ENCODE measurements at regions not wholly inside any gene's neighbourhood (a gene's known extent, or its start where the extent isn't known, plus 50 kb on each side); places are given as distances from the start of the nearest gene placed in this dataset.

DNA sequence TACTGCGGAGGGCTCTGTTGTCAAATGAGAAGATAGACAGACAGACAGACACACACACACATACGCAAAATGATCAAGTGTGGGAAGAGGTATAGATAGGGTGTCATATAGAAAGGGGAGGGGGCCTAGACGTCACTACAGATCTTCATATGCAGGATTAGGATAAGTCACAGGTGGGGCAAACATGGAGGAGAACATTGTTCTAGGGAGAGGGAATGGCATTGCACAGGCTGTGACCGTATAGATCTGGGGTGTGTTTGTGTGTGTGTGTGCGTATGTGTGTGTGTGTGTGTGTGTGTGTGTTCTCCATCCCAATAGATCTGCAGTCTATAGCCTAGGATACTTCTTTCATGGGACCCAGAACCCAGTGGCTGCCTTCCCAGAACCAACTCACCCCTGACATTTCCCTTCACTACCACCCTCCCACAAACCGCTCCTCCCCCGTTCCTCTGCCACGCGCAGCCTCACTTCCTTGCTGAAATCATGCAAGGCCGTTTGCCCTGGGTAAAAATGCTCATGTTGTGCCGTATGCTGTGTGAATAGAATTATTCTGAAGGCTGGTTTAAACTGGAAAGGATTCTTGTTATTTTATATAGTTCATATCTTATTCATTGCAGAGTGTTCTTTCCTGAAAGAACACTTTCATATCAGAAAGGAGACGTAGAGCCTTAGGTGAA, 50.5 kb upstream of the CCL1 start (continued):
- TF ChIP-seq, protein P1, sequence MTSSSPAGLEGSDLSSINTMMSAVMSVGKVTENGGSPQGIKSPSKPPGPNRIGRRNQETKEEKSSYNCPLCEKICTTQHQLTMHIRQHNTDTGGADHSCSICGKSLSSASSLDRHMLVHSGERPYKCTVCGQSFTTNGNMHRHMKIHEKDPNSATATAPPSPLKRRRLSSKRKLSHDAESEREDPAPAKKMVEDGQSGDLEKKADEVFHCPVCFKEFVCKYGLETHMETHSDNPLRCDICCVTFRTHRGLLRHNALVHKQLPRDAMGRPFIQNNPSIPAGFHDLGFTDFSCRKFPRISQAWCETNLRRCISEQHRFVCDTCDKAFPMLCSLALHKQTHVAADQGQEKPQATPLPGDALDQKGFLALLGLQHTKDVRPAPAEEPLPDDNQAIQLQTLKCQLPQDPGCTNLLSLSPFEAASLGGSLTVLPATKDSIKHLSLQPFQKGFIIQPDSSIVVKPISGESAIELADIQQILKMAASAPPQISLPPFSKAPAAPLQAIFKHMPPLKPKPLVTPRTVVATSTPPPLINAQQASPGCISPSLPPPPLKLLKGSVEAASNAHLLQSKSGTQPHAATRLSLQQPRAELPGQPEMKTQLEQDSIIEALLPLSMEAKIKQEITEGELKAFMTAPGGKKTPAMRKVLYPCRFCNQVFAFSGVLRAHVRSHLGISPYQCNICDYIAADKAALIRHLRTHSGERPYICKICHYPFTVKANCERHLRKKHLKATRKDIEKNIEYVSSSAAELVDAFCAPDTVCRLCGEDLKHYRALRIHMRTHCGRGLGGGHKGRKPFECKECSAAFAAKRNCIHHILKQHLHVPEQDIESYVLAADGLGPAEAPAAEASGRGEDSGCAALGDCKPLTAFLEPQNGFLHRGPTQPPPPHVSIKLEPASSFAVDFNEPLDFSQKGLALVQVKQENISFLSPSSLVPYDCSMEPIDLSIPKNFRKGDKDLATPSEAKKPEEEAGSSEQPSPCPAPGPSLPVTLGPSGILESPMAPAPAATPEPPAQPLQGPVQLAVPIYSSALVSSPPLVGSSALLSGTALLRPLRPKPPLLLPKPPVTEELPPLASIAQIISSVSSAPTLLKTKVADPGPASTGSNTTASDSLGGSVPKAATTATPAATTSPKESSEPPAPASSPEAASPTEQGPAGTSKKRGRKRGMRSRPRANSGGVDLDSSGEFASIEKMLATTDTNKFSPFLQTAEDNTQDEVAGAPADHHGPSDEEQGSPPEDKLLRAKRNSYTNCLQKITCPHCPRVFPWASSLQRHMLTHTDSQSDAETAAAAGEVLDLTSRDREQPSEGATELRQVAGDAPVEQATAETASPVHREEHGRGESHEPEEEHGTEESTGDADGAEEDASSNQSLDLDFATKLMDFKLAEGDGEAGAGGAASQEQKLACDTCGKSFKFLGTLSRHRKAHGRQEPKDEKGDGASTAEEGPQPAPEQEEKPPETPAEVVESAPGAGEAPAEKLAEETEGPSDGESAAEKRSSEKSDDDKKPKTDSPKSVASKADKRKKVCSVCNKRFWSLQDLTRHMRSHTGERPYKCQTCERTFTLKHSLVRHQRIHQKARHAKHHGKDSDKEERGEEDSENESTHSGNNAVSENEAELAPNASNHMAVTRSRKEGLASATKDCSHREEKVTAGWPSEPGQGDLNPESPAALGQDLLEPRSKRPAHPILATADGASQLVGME (CRISPR knock-in tag; IDR thresholded peaks at IDR 0.05): no peak
- TF ChIP-seq, protein P2, sequence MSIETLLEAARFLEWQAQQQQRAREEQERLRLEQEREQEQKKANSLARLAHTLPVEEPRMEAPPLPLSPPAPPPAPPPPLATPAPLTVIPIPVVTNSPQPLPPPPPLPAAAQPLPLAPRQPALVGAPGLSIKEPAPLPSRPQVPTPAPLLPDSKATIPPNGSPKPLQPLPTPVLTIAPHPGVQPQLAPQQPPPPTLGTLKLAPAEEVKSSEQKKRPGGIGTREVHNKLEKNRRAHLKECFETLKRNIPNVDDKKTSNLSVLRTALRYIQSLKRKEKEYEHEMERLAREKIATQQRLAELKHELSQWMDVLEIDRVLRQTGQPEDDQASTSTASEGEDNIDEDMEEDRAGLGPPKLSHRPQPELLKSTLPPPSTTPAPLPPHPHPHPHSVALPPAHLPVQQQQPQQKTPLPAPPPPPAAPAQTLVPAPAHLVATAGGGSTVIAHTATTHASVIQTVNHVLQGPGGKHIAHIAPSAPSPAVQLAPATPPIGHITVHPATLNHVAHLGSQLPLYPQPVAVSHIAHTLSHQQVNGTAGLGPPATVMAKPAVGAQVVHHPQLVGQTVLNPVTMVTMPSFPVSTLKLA (conservative IDR thresholded peaks at IDR 0.05): no peak
- no peak for TF ChIP-seq SLC30A9 (CRISPR knock-in tag; IDR thresholded peaks at IDR 0.05)
- peak; percentile 82 for TF ChIP-seq NFRKB (IDR thresholded peaks at IDR 0.05; ENCODE audit: low read depth)
- TF ChIP-seq, protein P3, sequence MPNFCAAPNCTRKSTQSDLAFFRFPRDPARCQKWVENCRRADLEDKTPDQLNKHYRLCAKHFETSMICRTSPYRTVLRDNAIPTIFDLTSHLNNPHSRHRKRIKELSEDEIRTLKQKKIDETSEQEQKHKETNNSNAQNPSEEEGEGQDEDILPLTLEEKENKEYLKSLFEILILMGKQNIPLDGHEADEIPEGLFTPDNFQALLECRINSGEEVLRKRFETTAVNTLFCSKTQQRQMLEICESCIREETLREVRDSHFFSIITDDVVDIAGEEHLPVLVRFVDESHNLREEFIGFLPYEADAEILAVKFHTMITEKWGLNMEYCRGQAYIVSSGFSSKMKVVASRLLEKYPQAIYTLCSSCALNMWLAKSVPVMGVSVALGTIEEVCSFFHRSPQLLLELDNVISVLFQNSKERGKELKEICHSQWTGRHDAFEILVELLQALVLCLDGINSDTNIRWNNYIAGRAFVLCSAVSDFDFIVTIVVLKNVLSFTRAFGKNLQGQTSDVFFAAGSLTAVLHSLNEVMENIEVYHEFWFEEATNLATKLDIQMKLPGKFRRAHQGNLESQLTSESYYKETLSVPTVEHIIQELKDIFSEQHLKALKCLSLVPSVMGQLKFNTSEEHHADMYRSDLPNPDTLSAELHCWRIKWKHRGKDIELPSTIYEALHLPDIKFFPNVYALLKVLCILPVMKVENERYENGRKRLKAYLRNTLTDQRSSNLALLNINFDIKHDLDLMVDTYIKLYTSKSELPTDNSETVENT (CRISPR knock-in tag; IDR thresholded peaks at IDR 0.05): no peak
- no peak for TF ChIP-seq ZNF717 (CRISPR knock-in tag; IDR thresholded peaks at IDR 0.05)
- peak; percentile 28; the same call in 1 of the 2 replicates for TF ChIP-seq DMBX1 (CRISPR knock-in tag; IDR thresholded peaks at IDR 0.05; ENCODE audit: borderline replicate concordance)
- TF ChIP-seq, protein P4, sequence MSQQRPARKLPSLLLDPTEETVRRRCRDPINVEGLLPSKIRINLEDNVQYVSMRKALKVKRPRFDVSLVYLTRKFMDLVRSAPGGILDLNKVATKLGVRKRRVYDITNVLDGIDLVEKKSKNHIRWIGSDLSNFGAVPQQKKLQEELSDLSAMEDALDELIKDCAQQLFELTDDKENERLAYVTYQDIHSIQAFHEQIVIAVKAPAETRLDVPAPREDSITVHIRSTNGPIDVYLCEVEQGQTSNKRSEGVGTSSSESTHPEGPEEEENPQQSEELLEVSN (IDR thresholded peaks at IDR 0.05; ENCODE audit: borderline replicate concordance in 1 of 2, extremely low read depth in 1 of 2, insufficient read depth in 1 of 2, insufficient read length in 1 of 2, low read depth in 1 of 2, low read length in 1 of 2, poor library complexity in 1 of 2, severe bottlenecking in 1 of 2): peak in 1 of 2 experiments; percentile 14
- TF ChIP-seq NCOA2 (IDR thresholded peaks at IDR 0.05; ENCODE audit: partially characterized antibody in 2 of 2): no peak
- TF ChIP-seq, protein P5, sequence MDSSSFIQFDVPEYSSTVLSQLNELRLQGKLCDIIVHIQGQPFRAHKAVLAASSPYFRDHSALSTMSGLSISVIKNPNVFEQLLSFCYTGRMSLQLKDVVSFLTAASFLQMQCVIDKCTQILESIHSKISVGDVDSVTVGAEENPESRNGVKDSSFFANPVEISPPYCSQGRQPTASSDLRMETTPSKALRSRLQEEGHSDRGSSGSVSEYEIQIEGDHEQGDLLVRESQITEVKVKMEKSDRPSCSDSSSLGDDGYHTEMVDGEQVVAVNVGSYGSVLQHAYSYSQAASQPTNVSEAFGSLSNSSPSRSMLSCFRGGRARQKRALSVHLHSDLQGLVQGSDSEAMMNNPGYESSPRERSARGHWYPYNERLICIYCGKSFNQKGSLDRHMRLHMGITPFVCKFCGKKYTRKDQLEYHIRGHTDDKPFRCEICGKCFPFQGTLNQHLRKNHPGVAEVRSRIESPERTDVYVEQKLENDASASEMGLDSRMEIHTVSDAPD (CRISPR knock-in tag; IDR thresholded peaks at IDR 0.05): no peak
- no peak for TF ChIP-seq ZNF316 (IDR thresholded peaks at IDR 0.05)
- 0 out of 2 replicates have a peak, but pooled peaks have one; percentile 8 for TF ChIP-seq OTX1 (CRISPR knock-in tag; IDR thresholded peaks at IDR 0.05)
- 0 out of 2 replicates have a peak, but pooled peaks have one; percentile 29 for TF ChIP-seq HDAC8 (tag; IDR thresholded peaks at IDR 0.05)
- TF ChIP-seq ZNF311 (CRISPR knock-in tag; IDR thresholded peaks at IDR 0.05): 0 out of 2 replicates have a peak, but pooled peaks have one; percentile 13
